ENCODE measurements at regions not wholly inside any gene's neighbourhood (a gene's known extent, or its start where the extent isn't known, plus 50 kb on each side); places are given as distances from the start of the nearest gene placed in this dataset.
"Not testable (repeated sequence)": the region's sequence is repeated elsewhere in the genome, so short reads cannot be mapped to it uniquely, and the experiment has no call there.

DNA sequence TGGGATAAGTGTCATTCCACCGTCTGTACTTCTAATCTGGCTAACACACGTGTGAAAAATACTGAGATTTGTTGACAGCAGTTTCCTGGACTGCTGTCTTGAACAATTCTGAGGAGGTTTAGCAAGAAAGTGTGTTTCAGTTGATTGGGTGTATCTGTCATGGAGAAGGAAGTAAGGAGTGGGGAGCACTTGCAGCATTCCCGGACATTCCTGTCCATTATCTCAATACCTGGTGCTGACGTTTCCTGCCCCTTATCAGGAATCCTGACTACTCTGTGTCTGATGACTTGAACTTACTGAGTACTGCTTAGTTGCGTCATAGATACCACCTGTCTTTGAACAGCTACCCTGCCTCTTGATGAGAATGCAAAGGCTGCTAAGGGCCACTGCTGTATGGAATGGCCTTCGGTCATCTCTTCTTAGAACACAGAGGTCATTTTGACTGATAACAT is 72.0 kb upstream of the VKORC1L1 start:
- Histone ChIP-seq H3K9ac (ENCODE audit: low read length in 3 of 3) (no peak overlapping the region), H3K27ac (ENCODE audit: low read depth in 2 of 2, low read length in 2 of 2) (no peak overlapping the region), H3K4me3 (ENCODE audit: low read length in 3 of 3) (no peak overlapping the region), H3K36me3 (ENCODE audit: control insufficient read depth in 2 of 3, insufficient read depth in 3 of 3, low read length in 3 of 3) (no peaks in the 10 kb centered on the region), H3K27me3 (ENCODE audit: control insufficient read depth, insufficient read depth, low read length) (no peaks in the 10 kb centered on the region), H3K9me3 (ENCODE audit: control insufficient read depth in 2 of 3, insufficient read depth in 1 of 3, low read length in 3 of 3) (no peaks in the 10 kb centered on the region), H3K4me1 (ENCODE audit: control insufficient read depth in 2 of 3, insufficient read depth in 2 of 3, low read depth in 1 of 3, low read length in 3 of 3) (no peaks in the 10 kb centered on the region)
- DNase-seq (no peak), FAIRE-seq (no peak)
- intact Hi-C loops (cut with DNase I), result no loop called here
- no peak for TF ChIP-seq CTCF (IDR thresholded peaks at IDR 0.05; ENCODE audit: borderline replicate concordance, extremely low read depth, insufficient read depth)

- intact Hi-C loops (cut with DNase I), result no loop called here
- H3K4me1 ChIP-seq (ENCODE audit: control insufficient read depth in 2 of 3, insufficient read depth in 2 of 3, low read depth in 1 of 3, low read length in 3 of 3), result no peaks in the 10 kb centered on the region
- FAIRE-seq, result no peak
- no peak for DNase-seq
- no peak overlapping the region for H3K27ac ChIP-seq (ENCODE audit: low read depth in 2 of 2, low read length in 2 of 2)
- H3K9me3 ChIP-seq (ENCODE audit: control insufficient read depth in 2 of 3, insufficient read depth in 1 of 3, low read length in 3 of 3), result no peaks in the 10 kb centered on the region
- H3K36me3 ChIP-seq (ENCODE audit: control insufficient read depth in 2 of 3, insufficient read depth in 3 of 3, low read length in 3 of 3), result no peaks in the 10 kb centered on the region
- no peak for TF ChIP-seq CTCF (IDR thresholded peaks at IDR 0.05; ENCODE audit: borderline replicate concordance, extremely low read depth, insufficient read depth)
- H3K9ac ChIP-seq (ENCODE audit: low read length in 3 of 3), result no peak overlapping the region
- H3K4me3 ChIP-seq (ENCODE audit: low read length in 3 of 3), result no peak overlapping the region
- no peaks in the 10 kb centered on the region for H3K27me3 ChIP-seq (ENCODE audit: control insufficient read depth, insufficient read depth, low read length)
These were observed 68.0 kb upstream of the VKORC1L1 start for GRCh38 chr7:65804887-65805286.

- H3K4me1 ChIP-seq (ENCODE audit: control insufficient read depth in 2 of 3, insufficient read depth in 2 of 3, low read depth in 1 of 3, low read length in 3 of 3); DNase-seq; intact Hi-C loops (cut with DNase I); H3K27ac ChIP-seq (ENCODE audit: low read depth in 2 of 2, low read length in 2 of 2); H3K4me3 ChIP-seq (ENCODE audit: low read length in 3 of 3); H3K9ac ChIP-seq (ENCODE audit: low read length in 3 of 3); H3K27me3 ChIP-seq (ENCODE audit: control insufficient read depth, insufficient read depth, low read length); FAIRE-seq; H3K36me3 ChIP-seq (ENCODE audit: control insufficient read depth in 2 of 3, insufficient read depth in 3 of 3, low read length in 3 of 3); H3K9me3 ChIP-seq (ENCODE audit: control insufficient read depth in 2 of 3, insufficient read depth in 1 of 3, low read length in 3 of 3): not testable (repeated sequence)
These were observed 65.8 kb upstream of the VKORC1L1 start for GRCh38 chr7:65807067-65807466.

DNA sequence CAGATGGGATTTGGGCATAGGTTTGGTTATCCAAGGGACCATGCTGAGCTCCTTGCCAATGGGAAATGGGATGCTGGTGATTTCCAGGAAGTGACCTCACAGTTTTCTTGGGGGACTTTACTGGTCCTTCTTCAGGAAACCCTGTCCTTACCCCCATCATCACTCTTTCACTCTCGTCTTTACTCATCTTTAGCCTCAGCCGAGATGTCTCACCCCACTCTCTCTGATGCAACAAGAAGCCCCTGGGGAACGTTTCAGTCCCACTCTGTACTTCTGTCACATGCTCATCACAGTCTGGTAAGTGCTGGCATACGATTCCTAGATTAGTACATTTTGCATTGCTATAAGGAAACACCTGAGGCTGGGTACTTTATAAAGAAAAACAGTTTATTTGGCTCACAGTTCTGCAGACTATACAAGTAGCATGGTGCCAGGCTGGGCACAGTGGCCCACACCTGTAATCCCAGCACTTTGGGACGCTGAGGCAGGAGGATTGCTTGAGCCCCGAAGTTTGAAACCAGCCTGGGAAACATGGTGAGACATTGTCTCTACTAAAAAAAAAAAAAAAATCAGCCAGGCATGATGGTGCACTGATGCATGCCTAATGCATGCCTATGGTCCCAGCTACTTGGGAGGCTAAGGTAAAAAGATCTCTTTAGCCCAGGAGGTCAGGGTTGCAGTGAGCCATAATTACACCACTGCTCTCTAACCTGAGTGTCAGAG is 63.5 kb upstream of the VKORC1L1 start:
- Histone ChIP-seq H3K4me1 (ENCODE audit: control insufficient read depth in 2 of 3, insufficient read depth in 2 of 3, low read depth in 1 of 3, low read length in 3 of 3) (no peaks in the 10 kb centered on the region), H3K36me3 (ENCODE audit: control insufficient read depth in 2 of 3, insufficient read depth in 3 of 3, low read length in 3 of 3) (no peaks in the 10 kb centered on the region), H3K9ac (ENCODE audit: low read length in 3 of 3) (no peak overlapping the region), H3K4me3 (ENCODE audit: low read length in 3 of 3) (no peak overlapping the region), H3K27ac (ENCODE audit: low read depth in 2 of 2, low read length in 2 of 2) (no peak overlapping the region), H3K27me3 (ENCODE audit: control insufficient read depth, insufficient read depth, low read length) (no peaks in the 10 kb centered on the region), H3K9me3 (ENCODE audit: control insufficient read depth in 2 of 3, insufficient read depth in 1 of 3, low read length in 3 of 3) (no peaks in the 10 kb centered on the region)
- no peak for TF ChIP-seq CTCF (IDR thresholded peaks at IDR 0.05; ENCODE audit: borderline replicate concordance, extremely low read depth, insufficient read depth)
- no peak for FAIRE-seq
- DNase-seq, result peak in 3 of 5 donors; percentile 12 to 28 (median 19)
- intact Hi-C loops (cut with DNase I), result no loop called here
